Heart right ventricle (tissue), 16 donors: ENCODE measurements at regions not wholly inside any gene's neighbourhood (a gene's known extent, or its start where the extent isn't known, plus 50 kb on each side); places are given as distances from the start of the nearest gene placed in this dataset.

Experiments used
- ATAC-seq, 8 donors: fragments of 200-7000 bp; cut with Tn5 transposase; one replicate each; pipeline ENCODE4 v1.9.1; 2020; ENCODE audit warnings: mild to moderate bottlenecking in 8 of 8, moderate library complexity in 8 of 8, moderate number of reproducible peaks in 1 of 8
- DNase-seq, 2 donors: peaks; one replicate each; pipeline ENCODE4 v3.0.0-alpha.2; 2020
- H3K27ac ChIP-seq, 10 donors: fragments of 200-600 bp; sonication (generic) in 2 of 10; one replicate each; pipeline versions ENCODE4 v1.5.0 to v1.8.0; 2020 to 2022; ENCODE audit warnings: mild to moderate bottlenecking in 3 of 10
- H3K27me3 ChIP-seq, 7 donors: fragments of 200-600 bp; one replicate each; pipeline ENCODE4 v1.8.0; 2021 to 2022; ENCODE audit warnings: mild to moderate bottlenecking in 2 of 7
- H3K36me3 ChIP-seq, 9 donors: fragments of 200-600 bp; sonication (generic) in 1 of 9; one replicate each; pipeline versions ENCODE4 v1.5.0 to v1.8.0; 2020 to 2022; ENCODE audit warnings: mild to moderate bottlenecking in 2 of 9
- H3K4me1 ChIP-seq, 9 donors: fragments of 200-600 bp; sonication (generic) in 1 of 9; one replicate each; pipeline versions ENCODE4 v1.5.0 to v1.8.0; 2020 to 2022; ENCODE audit warnings: mild to moderate bottlenecking in 4 of 9
- H3K4me3 ChIP-seq, 10 donors: fragments of 200-600 bp; sonication (generic) in 2 of 10; one replicate each; pipeline versions ENCODE4 v1.5.0 to v1.8.0; 2020 to 2022; ENCODE audit warnings: mild to moderate bottlenecking in 7 of 10, moderate library complexity in 2 of 10
- H3K9me3 ChIP-seq, 11 donors: fragments of 200-600 bp in 10 of 11; sonication (generic) in 2 of 11; one replicate each; pipeline versions ENCODE4 v1.5.0 to v1.8.0; 2013 to 2022; ENCODE audit warnings: mild to moderate bottlenecking in 2 of 11, control low read depth in 1 of 11, moderate library complexity in 1 of 11
- WGBS, 2 donors: extraction: QIAGEN DNeasy Blood & Tissue Kit; methylation state at CpG; one replicate each; pipeline ENCODE4 v1.1.7; 2013; ENCODE audit warnings: inconsistent platforms in 1 of 2; 5-methylcytosine and 5-hydroxymethylcytosine counted together
- intact Hi-C, 10 donors: fragments of 100-400 bp; cut with DNase I; formaldehyde crosslinking; loops; one replicate each; pipeline versions ENCODE4 v1.11.1 to v1.14.2; 2022
- TF ChIP-seq, protein P1 (sequence below), 9 donors: fragments of 200-600 bp; sonication (generic) in 2 of 9; IDR thresholded peaks; one replicate each; pipeline versions ENCODE4 v1.5.0 to v1.8.0; 2021 to 2022; ENCODE audit warnings: antibody characterized with exemption in 9 of 9, mild to moderate bottlenecking in 5 of 9, moderate library complexity in 1 of 9
- donor health status: Arrhythmogenic right ventricular cardiomyopathy.
- donor health status: ischemic (EF 13 %, LVEDD 7.1; RV severe dilation, severe dysfunction).
- donor health status: healthy with polysubstance abuse.
- donor health status: DM: no; HTN: yes; CAD: no.
- donor health status: DM: no; HTN: no; CAD: no.
- donor health status: ischemic (EF 25% LVEDD 6.9; RV normal size, moderate dysfunction).
- donor health status: ischemic (EF 25% LVEDD 5.7; RV mildly dilated, moderate dysfunction).
- donor health status: healthy.
- donor health status: DM: yes; HTN: yes; CAD: no.
- donor health status: Ischemic cardiomyopathy.
- donor health status: ischemic (EF 35%, LVEDD 5.7; RV mildly dilated, moderate dysfunction).
- donor health status: nonischemic (EF 11% LVEDD 7.7; RV severe dilation, severe dysfunction).
- donor health status: DM: yes; HTN: yes; CAD: no.
- donor health status: PGD.
- donor health status: ischemic (EF 29% LVEDD 5.4; RV normal size, mild dysfunction).
- donor health status: nonischemic (EF 23%, LVEDD 6.1; RV moderate dilation, normal function).

DNA sequence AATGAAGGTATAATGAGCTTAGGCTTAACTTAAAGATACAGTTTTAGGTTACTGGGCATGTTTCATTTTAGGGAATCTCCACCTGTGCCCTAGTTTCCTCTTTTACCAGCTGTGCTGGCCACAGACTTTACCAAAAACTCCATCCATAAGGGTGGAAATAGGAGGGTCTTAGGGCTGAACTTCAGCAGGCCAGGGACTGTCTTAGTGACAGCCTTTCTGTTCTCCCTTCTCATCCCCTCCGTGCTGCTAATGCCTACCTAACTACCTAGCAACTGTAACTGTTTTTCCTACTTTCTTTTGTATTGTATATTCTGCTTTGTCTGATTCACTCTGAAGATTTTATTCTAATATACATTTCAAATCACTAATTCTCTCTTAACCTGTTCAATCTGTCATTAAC is 1375.3 kb downstream of the PCDH18 start:
- TF ChIP-seq, protein P1, sequence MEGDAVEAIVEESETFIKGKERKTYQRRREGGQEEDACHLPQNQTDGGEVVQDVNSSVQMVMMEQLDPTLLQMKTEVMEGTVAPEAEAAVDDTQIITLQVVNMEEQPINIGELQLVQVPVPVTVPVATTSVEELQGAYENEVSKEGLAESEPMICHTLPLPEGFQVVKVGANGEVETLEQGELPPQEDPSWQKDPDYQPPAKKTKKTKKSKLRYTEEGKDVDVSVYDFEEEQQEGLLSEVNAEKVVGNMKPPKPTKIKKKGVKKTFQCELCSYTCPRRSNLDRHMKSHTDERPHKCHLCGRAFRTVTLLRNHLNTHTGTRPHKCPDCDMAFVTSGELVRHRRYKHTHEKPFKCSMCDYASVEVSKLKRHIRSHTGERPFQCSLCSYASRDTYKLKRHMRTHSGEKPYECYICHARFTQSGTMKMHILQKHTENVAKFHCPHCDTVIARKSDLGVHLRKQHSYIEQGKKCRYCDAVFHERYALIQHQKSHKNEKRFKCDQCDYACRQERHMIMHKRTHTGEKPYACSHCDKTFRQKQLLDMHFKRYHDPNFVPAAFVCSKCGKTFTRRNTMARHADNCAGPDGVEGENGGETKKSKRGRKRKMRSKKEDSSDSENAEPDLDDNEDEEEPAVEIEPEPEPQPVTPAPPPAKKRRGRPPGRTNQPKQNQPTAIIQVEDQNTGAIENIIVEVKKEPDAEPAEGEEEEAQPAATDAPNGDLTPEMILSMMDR (IDR thresholded peaks at IDR 0.05): no peak
- no peaks in the 10 kb centered on the region for H3K27me3 ChIP-seq
- ATAC-seq: no peak
- H3K9me3 ChIP-seq: peaks cover 0 to 15% (median 0%) of the 10 kb centered on the region in 11 donors
- H3K4me3 ChIP-seq: no peak overlapping the region
- no peaks in the 10 kb centered on the region for H3K4me1 ChIP-seq
- 60 to 61% methylated on average over 1 of the region's 1 CpG for WGBS, 2 donors
- intact Hi-C loops: no loop called here
- no peak for DNase-seq
- no peak overlapping the region for H3K27ac ChIP-seq
- no peaks in the 10 kb centered on the region for H3K36me3 ChIP-seq

DNA sequence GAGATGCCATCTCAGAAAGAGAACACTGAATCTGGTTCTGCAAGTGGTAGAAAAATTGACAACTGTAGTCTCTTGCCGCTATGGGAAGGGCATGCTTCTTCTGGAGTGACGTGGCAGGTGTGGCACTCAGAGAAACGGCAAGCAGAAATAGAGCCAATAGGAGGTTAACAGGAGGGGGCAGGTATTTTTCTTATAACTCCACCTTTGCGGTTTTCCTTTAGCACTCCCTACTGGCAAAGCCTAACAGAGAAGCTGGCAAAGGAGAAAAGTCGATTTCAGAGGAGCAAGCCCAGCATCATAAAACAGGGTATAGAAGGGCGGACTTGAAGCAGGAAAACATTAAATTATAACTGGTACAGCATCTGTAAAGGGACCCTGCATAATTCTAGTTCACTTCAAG is 1382.2 kb downstream of the PCDH18 start:
- Histone ChIP-seq H3K9me3 (peaks cover 0 to 35% (median 5%) of the 10 kb centered on the region in 11 donors), H3K4me1 (no peaks in the 10 kb centered on the region), H3K27me3 (no peaks in the 10 kb centered on the region), H3K4me3 (no peak overlapping the region), H3K36me3 (no peaks in the 10 kb centered on the region), H3K27ac (no peak overlapping the region)
- TF ChIP-seq, protein P1 (IDR thresholded peaks at IDR 0.05): no peak
- no peak for DNase-seq
- WGBS, 2 donors: 82 to 90% methylated on average over 6 of the region's 6 CpGs
- intact Hi-C loops: no loop called here
- ATAC-seq: no peak

DNA sequence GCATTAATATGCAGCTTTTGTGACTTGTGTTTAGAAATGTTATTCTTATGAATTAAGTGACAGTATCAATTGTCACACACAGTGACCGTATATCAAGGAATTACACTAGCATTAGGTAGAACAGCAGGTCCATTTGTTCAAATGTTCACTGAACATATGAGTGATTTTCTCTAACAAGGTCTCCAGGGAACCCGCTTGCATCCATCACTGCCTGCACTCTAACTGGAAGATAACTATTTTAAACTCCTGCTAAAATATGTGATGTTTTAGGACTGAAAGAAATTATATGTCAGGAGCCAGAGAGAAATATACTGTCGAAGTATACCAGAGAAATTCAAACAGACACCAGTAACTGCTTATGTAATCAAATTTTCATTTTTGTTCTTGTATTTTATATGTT is 1395.7 kb downstream of the PCDH18 start:
- no peak for DNase-seq
- no peaks in the 10 kb centered on the region for H3K27me3 ChIP-seq
- H3K27ac ChIP-seq: no peak overlapping the region
- 74 to 75% methylated on average over 3 of the region's 3 CpGs for WGBS, 2 donors
- no peak overlapping the region for H3K4me3 ChIP-seq
- ATAC-seq: no peak
- no peaks in the 10 kb centered on the region for H3K4me1 ChIP-seq
- H3K9me3 ChIP-seq: no peaks in the 10 kb centered on the region
- intact Hi-C loops: no loop called here
- H3K36me3 ChIP-seq: no peaks in the 10 kb centered on the region
- TF ChIP-seq, protein P1 (IDR thresholded peaks at IDR 0.05): no peak

DNA sequence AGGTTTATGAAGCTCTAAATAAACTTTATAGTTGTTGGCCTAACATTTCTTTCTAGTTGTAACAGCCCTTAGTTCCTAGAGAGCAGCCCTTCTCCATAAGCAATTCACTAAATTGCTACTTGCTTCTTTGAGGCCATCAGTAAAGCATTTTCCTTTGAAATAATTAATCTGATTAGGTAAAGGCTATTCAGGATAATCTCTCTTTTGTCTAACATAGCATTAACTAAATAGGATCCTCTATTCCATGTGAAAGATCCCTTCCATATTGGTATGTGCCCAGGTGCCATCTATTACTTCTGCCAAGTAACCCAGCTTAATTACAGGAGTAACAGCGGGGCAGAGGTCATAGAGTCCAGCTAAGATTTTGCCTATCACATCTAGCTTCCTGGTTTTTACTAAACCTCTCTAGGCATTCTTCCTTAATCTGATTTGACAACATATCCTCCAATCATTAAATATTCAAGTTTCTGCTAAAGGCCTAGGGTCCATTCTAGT is 1408.0 kb downstream of the PCDH18 start:
- no peak overlapping the region for H3K27ac ChIP-seq
- H3K9me3 ChIP-seq: no peaks in the 10 kb centered on the region
- WGBS, 2 donors: 92 to 94% methylated on average over 1 of the region's 1 CpG
- ATAC-seq (no peak), DNase-seq (no peak)
- H3K4me3 ChIP-seq: no peak overlapping the region
- H3K36me3 ChIP-seq: no peaks in the 10 kb centered on the region
- no peaks in the 10 kb centered on the region for H3K4me1 ChIP-seq
- intact Hi-C loops: no loop called here
- H3K27me3 ChIP-seq: no peaks in the 10 kb centered on the region
- TF ChIP-seq, protein P1 (IDR thresholded peaks at IDR 0.05): no peak
